ENCODE measurements at regions not wholly inside any gene's neighbourhood (a gene's known extent, or its start where the extent isn't known, plus 50 kb on each side); places are given as distances from the start of the nearest gene placed in this dataset.

DNA sequence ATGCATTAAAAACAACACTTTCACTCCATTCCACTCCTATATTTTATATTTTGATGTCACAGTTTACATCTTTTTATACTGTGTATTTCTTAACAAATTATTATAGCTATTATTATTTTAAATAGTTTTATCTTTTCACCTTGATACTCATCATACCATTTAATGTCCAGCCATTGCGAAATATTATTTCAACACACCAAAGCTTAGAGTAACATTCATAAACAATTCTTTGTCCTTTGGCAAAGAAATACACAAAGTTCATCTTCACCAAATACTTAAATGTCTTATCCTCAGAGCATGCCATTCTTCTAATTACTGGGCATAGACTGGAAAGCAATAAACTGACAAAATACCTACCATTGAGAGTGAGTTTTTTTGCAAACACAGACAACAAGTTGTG lies 1963.4 kb upstream of the FLRT2 start:
- H3K27ac ChIP-seq: no peak overlapping the region
- intact Hi-C loops (cut with DNase I): no loop called here
- H3K27me3 ChIP-seq: no peaks in the 10 kb centered on the region
- no peak for DNase-seq
- no peaks in the 10 kb centered on the region for H3K9me3 ChIP-seq
- TF ChIP-seq, protein P1, sequence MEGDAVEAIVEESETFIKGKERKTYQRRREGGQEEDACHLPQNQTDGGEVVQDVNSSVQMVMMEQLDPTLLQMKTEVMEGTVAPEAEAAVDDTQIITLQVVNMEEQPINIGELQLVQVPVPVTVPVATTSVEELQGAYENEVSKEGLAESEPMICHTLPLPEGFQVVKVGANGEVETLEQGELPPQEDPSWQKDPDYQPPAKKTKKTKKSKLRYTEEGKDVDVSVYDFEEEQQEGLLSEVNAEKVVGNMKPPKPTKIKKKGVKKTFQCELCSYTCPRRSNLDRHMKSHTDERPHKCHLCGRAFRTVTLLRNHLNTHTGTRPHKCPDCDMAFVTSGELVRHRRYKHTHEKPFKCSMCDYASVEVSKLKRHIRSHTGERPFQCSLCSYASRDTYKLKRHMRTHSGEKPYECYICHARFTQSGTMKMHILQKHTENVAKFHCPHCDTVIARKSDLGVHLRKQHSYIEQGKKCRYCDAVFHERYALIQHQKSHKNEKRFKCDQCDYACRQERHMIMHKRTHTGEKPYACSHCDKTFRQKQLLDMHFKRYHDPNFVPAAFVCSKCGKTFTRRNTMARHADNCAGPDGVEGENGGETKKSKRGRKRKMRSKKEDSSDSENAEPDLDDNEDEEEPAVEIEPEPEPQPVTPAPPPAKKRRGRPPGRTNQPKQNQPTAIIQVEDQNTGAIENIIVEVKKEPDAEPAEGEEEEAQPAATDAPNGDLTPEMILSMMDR (IDR thresholded peaks at IDR 0.05): no peak
- no peak for TF ChIP-seq POLR2A (IDR thresholded peaks at IDR 0.05)
- no peak for TF ChIP-seq EP300 (IDR thresholded peaks at IDR 0.05)
- TF ChIP-seq POLR2AphosphoS5 (IDR thresholded peaks at IDR 0.05): no peak
- H3K36me3 ChIP-seq: no peaks in the 10 kb centered on the region
- H3K4me3 ChIP-seq: no peak overlapping the region
- 83 to 91% methylated on average over 1 of the region's 1 CpG for WGBS, 2 donors
- H3K4me1 ChIP-seq: no peaks in the 10 kb centered on the region

DNA sequence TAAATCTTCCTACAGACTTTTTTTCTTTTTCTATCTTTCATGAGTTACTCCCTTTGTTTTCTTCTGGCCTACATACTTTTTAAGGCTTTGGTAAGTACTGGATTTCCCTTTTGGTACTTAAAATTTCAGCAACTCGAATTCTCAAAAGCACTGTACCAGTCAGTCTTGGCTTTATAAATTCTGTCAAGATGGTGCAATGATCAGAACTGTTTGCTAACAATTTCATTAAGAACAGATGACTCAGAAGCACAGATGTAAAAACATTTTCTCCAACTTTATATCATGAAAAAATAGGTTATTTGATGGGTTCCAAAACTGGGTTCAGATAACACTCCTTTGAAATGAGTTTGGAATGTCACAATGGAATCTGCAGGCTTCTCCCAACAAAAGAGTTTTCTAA lies 1961.8 kb upstream of the FLRT2 start:
- 18 to 67% methylated on average over 1 of the region's 1 CpG for WGBS, 2 donors
- DNase-seq: no peak
- intact Hi-C loops (cut with DNase I): no loop called here

DNA sequence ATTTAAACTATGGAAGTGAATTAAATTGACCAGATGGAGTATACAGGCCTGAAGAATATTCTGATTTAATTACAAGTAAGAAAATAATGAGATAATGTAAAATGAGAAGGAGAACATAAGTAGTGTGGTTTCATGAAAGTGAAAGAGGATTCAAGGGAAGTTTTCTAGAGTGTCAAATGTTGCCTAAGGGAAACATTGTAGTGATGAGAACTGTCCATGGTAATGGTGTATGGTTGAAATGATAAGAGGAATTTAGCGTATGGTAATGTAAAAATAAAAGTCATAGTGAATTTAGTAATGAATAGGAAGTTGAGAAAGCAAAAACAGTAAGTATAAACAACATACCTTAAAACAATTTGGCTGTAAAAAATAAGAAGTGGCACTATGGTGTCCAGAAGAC lies 1954.6 kb upstream of the FLRT2 start:
- Histone ChIP-seq H3K9me3 (no peaks in the 10 kb centered on the region), H3K27me3 (no peaks in the 10 kb centered on the region), H3K36me3 (no peaks in the 10 kb centered on the region), H3K4me1 (no peaks in the 10 kb centered on the region), H3K4me3 (no peak overlapping the region), H3K27ac (no peak overlapping the region)
- intact Hi-C loops (cut with DNase I): no loop called here
- no peak for TF ChIP-seq POLR2AphosphoS5 (IDR thresholded peaks at IDR 0.05)
- no peak for TF ChIP-seq POLR2A (IDR thresholded peaks at IDR 0.05)
- TF ChIP-seq EP300 (IDR thresholded peaks at IDR 0.05): no peak
- TF ChIP-seq, protein P1 (IDR thresholded peaks at IDR 0.05): no peak
- no peak for DNase-seq
- 64 to 76% methylated on average over 1 of the region's 1 CpG for whole genome bisulfite sequencing, 2 donors

More for the DNA sequence above, 1961.8 kb upstream of the FLRT2 start:
- TF ChIP-seq, protein P1 (IDR thresholded peaks at IDR 0.05): no peak
- TF ChIP-seq EP300 (IDR thresholded peaks at IDR 0.05) (no peak), POLR2A (IDR thresholded peaks at IDR 0.05) (no peak), POLR2AphosphoS5 (IDR thresholded peaks at IDR 0.05) (no peak)
- H3K4me3 ChIP-seq: no peak overlapping the region
- no peaks in the 10 kb centered on the region for H3K36me3 ChIP-seq
- H3K4me1 ChIP-seq: no peaks in the 10 kb centered on the region
- no peaks in the 10 kb centered on the region for H3K27me3 ChIP-seq
- H3K9me3 ChIP-seq: no peaks in the 10 kb centered on the region
- no peak overlapping the region for H3K27ac ChIP-seq

DNA sequence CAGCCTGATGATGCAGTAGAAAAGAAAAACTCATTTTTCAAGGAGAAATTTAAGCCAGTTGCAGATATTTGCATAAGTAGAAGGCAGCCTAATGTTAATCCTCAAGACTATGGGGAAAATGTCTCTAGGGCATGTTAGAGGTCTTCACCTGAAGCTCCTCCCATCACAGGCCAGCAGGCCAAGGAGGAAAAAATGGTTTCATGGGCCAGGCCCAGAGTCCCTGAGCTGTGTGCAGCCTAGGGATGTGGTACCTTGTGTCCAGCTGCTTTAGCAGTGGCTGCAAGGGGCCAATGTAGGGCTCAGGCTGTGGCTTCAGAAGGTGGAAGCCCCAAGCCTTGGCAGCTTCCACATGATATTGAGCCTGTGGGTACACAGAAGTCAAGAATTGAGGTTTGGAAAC lies 1946.7 kb upstream of the FLRT2 start:
- Histone ChIP-seq H3K27me3 (no peaks in the 10 kb centered on the region), H3K4me1 (no peaks in the 10 kb centered on the region), H3K36me3 (no peaks in the 10 kb centered on the region), H3K27ac (no peak overlapping the region), H3K9me3 (peaks cover 0 to 8% (median 0%) of the 10 kb centered on the region in 4 donors), H3K4me3 (no peak overlapping the region)
- intact Hi-C loops (cut with DNase I): no loop called here
- TF ChIP-seq, protein P1 (IDR thresholded peaks at IDR 0.05): no peak
- TF ChIP-seq EP300 (IDR thresholded peaks at IDR 0.05) (no peak), POLR2A (IDR thresholded peaks at IDR 0.05) (no peak), POLR2AphosphoS5 (IDR thresholded peaks at IDR 0.05) (no peak)
- no peak for DNase-seq

DNA sequence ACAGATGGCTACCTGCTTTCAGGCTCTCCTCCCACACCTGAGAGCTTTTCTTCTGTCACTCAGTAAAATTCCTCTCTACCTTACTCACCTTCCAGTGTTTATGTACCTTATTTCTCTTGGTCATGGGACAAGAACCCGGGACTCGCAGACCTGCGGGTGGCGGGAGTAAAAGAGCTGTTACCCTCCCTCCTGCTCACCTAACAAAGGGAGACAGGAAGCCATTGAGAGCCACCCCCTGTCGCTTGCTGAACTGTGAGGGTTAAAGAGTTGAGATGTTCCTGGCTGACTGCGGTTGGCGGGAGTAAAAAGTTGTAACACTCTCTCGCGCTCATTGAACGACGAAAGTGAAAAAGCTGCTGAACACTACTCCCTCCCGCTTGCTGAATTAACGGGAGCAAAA lies 1935.1 kb upstream of the FLRT2 start:
- Histone ChIP-seq H3K27me3 (no peaks in the 10 kb centered on the region), H3K4me1 (no peaks in the 10 kb centered on the region), H3K9me3 (no peaks in the 10 kb centered on the region), H3K4me3 (no peak overlapping the region), H3K36me3 (no peaks in the 10 kb centered on the region), H3K27ac (no peak overlapping the region)
- intact Hi-C loops (cut with DNase I): no loop called here
- no peak for DNase-seq
- WGBS, 2 donors: 92 to 95% methylated on average over 13 of the region's 13 CpGs
- TF ChIP-seq, protein P1 (IDR thresholded peaks at IDR 0.05): no peak
- no peak for TF ChIP-seq POLR2A (IDR thresholded peaks at IDR 0.05)

Data from sigmoid colon (tissue), 6 donors.